ENCODE measurements at regions not wholly inside any gene's neighbourhood (a gene's known extent, or its start where the extent isn't known, plus 50 kb on each side); places are given as distances from the start of the nearest gene placed in this dataset.

DNA sequence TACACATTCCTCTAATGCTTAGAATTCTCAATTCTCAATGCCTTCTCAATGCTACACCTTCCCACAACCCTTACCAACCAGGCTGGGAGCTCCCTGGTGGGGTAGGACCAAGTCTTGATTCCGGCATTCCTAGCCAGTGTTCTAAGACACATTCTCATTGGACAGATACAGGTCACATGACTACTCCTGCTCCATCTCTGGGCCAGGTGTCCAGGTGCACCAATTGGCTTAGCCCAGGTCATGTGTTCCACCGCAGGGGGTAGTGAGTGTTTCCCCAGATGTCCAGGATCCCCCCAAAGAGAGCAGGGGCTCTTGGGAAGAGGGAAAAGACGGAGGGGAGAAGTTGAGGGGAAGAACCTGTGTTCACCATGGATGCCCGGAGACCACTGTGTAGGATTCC lies 58.7 kb upstream of the MLN start:
- DNase-seq, result no peak

- peak; percentile 12 for DNase-seq
These were observed 57.9 kb upstream of the MLN start for GRCh38 chr6:33861722-33862121.

- DNase-seq, result peak; percentile 77
These were observed 57.1 kb upstream of the MLN start for GRCh38 chr6:33860706-33861474.

DNA sequence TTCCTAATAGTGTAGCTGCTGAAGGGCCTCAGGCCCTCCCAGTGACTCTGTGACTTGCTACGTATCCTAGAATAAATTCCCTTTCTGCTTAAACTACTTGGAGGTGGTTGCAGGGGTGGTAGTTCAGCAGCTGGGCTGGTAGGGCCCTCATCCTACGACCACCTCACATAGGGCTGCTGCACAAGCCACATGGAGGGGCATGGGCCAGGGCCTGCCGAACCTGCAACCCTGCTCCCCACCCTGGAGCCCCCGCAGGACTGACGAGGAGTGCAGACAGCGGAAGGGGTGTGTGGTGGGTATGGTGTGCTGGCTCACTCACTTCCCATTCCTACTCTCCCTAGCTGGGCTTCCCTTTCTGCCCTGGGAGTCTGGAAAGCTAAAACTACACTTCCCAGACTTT lies 56.2 kb upstream of the MLN start:
- no peak for DNase-seq

DNA sequence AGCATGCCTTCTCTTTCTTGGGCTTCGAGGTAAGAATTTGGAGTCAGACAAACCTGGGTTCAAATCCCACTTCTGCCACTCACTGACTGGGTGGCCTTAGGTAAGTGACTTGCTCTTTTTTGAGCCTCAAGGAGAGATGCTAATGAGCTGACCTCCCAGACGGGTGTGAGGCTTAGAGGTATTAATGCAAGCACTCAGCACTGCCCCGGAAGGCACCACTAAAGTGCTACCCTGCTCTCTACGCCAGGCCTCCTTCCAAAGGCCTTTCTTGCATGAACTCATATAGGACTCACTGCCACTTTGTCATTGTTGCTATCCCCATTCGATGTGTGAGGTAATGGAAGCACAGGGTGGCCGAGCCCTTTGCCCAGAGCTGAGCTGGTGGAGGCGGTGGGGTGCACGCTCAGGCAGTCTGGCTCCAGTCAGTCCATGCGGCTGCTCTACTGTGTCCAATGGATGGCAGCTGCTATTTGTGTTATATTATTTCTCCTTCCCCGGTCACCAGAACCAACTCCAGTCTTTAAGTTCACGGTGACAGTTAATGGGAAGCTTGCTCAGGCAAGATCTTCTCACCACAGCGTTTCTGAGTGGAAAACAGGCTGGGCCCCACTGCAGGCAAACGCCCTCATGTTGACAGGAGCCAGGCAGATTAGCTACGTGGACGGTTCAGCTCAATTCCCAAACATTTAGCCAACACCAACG lies 55.2 kb upstream of the MLN start:
- DNase-seq, result no peak

GRCh38 chr6:33857932-33858475 lies 54.2 kb upstream of the MLN start:
- peak; percentile 47 for DNase-seq

DNA sequence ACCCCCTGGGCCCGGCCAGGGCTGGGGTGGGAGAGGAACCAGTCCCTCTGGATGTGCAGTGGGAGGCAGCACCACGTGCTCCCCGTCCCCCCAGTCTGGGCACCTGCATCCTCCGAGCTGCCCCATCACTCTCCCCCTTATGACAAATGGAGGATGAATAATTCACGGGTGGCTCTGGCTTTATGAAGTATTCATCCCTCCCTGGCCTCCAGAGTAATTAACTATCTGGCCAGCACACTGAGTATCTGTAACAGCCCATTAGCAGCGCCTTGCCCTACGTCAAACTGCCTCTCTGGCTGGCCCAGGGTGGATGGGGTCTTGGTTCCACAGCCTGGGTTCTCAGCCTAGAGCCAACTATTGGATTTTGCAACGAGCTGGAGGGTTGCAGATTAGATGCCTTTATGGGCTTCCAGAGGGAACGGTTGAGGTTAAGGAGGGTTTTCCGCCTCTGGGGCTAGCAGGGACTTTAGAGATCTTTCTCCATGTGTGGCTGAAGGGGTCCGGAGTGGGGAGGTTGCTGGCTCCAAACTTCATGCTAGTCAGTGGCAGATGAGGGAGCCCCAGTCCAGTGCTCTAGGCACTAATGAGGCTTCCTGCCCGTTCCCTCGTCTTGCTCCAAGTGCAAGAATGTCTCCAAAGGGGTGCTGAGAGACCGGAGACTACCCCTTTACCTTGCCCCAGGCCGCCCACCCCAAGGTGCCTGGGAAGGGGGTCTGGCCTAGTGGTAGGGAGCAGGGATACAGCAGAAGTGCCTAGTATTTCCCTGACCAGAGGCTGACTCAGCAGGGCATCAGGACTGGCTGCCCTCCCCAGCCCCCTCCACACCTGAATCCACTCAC lies 53.5 kb upstream of the MLN start:
- DNase-seq, result no peak

DNA sequence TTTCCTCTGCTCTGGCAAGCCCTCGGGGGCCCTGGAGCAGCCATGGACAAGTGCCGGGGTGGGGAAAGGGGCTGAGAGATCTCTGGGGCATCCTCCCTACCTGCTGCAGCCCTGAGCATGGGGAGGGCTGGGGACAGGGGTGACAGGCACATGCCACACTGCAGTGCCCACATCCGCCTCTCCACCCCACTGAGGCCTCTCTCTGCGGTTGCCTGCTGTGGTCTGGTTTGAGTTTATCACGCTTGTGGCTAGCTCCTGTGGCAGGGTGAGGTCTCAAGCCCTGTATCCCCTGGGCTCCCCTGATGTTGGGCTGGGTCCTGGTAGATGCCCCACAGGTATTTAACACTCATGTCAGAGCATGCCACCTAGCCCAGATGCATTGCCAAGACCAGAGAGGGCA lies 52.9 kb upstream of the MLN start:
- peak; percentile 88 for DNase-seq

- no peak for DNase-seq
These were observed 52.3 kb upstream of the MLN start for GRCh38 chr6:33856031-33856590.

DNA sequence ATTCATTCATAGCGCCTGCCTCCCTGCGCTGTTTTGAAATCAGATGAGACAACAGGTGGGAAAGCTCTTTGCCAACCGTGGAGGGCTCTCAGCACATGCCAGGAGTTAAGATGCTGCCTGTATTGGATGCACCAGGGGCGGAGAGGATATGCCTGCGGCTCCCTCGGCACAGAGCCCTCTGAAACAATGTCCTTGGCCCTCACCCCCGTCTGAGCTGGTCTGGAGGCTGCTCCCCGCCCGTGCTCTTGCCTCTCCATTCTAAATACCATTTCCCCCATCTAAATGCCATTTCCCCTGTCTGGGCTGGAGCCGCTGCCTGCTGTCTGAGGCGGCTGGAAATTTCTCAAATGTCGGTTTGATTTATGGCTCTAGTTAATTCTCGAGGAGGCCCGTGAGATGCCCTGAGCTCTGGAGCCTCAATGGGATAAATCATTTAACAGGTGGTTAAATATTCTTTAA lies 50.8 kb upstream of the MLN start:
- peak; percentile 22 for DNase-seq

- no peak for DNase-seq
These were observed 49.9 kb upstream of the MLN start for GRCh38 chr6:33853736-33854135.
